ENCODE measurements at regions not wholly inside any gene's neighbourhood (a gene's known extent, or its start where the extent isn't known, plus 50 kb on each side); places are given as distances from the start of the nearest gene placed in this dataset.

DNA sequence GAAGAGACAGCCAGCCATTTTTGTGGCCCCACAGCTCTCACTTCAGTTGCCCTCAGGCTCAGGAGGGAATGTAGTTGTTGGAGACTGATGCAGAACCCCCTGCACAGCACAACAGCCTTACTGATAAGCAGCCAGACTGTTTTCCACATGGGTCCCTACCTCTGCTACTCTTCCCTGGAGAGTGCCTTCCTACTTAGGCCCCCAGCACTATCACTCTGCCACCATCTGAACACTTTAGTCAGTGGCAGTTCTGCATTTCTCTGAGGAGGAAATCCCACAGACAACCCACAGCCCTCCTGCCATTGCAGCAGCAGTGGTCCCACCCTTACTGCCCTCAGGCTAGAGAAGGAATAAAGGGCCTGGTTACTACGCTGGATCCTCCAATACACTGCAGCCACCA, 61.8 kb upstream of the PTPRD start:
- no peak overlapping the region for H3K4me3 ChIP-seq (ENCODE audit: low read length)
- no peak for DNase-seq (ENCODE audit: low read depth, low spot score)

DNA sequence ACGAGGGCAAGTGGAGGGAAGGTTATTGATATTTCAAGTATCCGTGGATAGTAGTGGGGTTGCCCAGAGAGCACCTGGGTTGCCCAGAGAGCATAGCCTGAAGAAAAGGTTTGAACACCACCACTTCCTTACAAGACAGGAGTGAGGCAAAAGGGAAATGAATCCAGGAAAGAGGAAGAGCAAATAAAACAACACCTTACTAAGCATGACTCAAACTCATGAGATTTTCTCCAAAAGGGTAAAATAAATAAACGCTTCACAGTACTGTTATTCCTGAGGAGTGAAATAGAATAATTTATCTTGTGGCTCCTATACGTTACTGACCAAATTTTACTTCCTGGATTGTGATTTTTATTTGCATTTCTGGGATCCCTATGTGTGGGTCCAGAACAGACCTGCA, 65.2 kb upstream of the PTPRD start:
- H3K4me3 ChIP-seq (ENCODE audit: low read length) = no peak overlapping the region
- no peak for DNase-seq (ENCODE audit: low read depth, low spot score)

DNA sequence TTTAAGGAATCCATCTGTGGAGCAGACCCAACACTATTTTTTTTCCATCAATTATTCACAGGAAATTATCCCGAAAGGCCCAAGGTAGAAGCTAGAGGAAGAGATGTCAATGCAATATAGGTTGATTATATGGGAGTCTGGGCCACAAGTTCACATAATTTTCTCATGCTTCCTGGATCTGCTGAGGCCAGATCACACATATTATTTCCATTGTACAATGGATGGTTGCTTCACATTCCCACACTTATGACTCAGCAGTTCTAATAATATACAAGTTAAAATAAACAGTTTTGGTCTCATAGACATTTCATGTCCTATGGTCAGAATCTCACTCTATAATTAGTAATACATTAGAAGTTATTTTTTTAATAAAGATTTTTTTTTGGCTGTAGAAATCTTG, 66.0 kb upstream of the PTPRD start:
- DNase-seq (ENCODE audit: low read depth, low spot score) = no peak
- no peak overlapping the region for H3K4me3 ChIP-seq (ENCODE audit: low read length)

DNA sequence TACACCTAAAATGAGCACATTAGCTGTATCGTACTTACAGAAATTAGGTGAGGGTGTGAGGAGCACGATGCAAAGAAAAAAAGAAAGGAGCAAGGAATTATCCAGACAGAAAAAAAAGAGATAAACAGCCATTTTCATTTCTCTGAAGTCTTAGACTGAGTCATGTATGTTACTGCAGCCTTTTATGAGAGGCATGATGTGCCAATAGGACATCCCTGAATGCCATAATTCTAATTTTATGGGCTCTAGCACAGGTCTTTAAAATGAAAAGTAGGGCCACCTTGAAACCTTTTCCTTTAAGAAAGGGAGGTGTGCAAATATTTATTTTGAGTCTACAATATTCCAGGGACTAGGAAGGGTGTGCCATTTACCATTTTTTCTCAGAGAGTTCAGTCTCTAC, 74.1 kb upstream of the PTPRD start:
- H3K4me3 ChIP-seq (ENCODE audit: low read length) = no peak overlapping the region
- no peak for DNase-seq (ENCODE audit: low read depth, low spot score)

DNA sequence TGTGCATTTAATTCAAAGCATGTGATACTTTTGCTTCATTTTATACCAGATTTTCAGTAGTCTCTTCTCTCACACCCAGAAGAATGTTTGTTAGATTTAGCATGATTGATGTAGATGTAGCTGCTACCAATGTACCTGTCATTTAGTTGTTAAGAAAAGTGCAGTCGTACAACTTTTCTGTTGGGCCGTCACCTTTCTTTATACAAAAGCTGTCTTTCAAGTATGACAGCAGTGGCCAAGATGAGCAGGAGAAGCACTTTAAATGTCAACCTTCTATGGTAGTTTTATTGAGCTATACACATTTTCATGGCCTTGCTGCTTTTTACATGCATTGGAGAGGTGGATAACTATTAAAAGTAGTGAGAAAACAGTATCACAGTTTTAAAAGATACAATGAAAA, 77.7 kb upstream of the PTPRD start:
- no peak for DNase-seq (ENCODE audit: low read depth, low spot score)
- H3K4me3 ChIP-seq (ENCODE audit: low read length) = no peak overlapping the region

DNA sequence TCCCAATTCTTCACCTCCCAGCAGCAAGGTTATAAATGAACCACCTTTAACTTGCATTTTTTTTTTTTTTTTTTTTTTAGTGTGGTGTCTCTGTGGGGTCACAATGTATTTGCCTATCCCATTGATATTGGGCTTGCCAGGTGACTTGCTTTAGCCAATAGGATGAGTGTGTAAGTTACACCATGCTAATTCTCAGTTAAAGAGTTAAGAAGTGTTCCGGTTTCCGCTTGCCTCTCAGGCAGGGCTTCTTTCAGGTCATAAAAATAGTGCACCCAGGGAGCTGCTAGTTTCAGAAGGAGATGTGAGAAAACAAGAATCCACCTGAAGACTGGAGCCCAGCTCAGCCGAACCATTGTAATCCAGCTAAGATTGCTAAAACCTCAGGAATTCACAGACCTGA, 84.2 kb upstream of the PTPRD start:
- H3K4me3 ChIP-seq (ENCODE audit: low read length) = no peak overlapping the region
- no peak for DNase-seq (ENCODE audit: low read depth, low spot score)

DNA sequence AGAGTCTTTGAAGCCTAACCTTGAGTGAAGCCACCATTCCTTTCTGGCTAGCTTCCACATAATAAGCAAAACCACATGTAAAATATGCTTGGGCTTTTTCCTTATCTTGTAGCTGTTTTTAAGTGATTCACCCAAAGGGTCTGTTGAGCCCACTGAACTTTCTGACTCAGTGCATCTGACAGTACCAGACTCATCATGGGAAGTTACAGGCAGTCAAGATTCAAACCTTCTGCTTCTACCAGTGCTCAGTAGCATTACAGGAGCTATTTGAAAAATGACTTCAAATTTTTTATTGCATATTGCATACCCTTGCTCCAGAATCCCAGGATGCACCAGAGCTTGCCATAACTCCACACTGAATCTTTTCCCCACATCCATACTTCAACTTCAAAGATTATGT, 87.5 kb upstream of the PTPRD start:
- DNase-seq (ENCODE audit: low read depth, low spot score) = no peak
- H3K4me3 ChIP-seq (ENCODE audit: low read length) = no peak overlapping the region

DNA sequence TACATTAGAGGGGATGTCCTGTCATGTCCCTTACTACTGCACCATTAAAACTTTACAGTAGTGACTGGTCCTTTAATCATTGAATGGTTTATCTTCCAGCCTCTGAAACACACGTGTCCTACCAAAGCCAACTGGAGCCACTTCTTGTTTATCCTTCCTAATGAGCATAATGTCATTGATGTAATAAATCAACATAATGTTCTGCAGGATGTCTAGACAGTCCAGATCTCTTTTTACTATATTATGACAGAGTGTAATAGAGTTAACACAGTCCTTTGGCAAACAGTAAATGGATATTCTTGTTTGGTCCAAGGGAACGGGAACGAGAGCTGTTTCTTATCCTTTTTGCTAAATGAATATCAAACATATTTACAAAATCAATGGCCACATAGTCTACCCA, 88.1 kb upstream of the PTPRD start:
- no peak for DNase-seq (ENCODE audit: low read depth, low spot score)
- H3K4me3 ChIP-seq (ENCODE audit: low read length) = no peak overlapping the region

DNA sequence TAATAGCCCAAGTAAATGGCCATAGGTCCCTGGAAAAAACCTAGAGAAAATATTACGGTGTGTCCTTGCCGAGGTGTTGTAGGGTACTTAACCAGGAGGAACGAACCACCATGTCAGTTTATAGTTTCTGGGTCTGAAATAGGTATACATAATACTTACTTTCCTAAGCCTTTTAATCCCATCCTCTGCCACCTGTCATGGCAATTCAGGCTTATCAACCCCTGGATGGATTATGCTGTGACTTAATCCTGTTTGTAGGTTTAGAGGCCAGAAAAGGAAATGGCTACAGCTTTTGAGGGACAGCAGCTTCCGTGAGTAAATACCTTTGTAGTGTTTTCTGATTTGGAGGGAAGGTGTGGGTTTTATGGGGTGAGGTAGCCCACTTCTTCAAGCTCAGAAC, 89.1 kb upstream of the PTPRD start:
- no peak overlapping the region for H3K4me3 ChIP-seq (ENCODE audit: low read length)
- DNase-seq (ENCODE audit: low read depth, low spot score) = no peak

DNA sequence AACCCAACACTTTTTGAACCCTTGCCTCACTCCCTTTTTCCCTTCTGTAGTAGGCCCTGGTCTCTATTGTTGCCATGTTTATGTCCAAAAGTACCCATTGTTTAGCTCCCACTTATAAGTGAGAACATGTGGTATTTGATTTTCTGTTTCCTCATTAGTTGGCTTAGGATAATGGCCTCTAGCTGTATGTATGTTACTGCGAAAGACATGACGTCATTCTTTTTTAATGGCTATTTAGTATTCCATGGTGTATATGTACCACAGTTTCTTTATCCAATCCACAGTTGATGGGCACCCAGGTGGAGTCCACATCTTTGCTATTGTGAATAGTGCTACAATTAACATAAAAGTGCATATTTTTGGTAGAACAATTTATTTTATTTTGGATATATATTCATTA, 90.3 kb upstream of the PTPRD start:
- H3K4me3 ChIP-seq (ENCODE audit: low read length) = no peak overlapping the region
- no peak for DNase-seq (ENCODE audit: low read depth, low spot score)

DNA sequence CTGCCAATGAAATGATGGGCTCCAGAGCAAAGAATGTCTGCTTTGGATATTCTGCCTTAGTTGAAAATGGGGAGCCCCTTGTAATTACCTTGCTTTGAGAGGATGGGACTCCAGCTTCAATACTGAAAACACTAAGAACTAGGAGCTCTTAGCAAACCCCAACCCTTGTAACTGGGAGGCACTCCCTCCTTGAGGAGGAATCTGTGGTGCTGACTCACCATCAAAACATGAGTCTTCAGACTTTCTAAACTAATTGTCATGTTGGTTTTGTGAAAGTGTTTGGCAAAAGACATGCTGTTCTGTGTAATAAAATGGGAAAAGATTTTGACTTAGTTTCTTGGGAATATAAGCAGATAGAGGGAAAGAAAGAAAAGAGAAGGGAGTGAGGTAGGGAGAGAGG, 91.9 kb upstream of the PTPRD start:
- no peak for DNase-seq (ENCODE audit: low read depth, low spot score)
- H3K4me3 ChIP-seq (ENCODE audit: low read length) = no peak overlapping the region

DNA sequence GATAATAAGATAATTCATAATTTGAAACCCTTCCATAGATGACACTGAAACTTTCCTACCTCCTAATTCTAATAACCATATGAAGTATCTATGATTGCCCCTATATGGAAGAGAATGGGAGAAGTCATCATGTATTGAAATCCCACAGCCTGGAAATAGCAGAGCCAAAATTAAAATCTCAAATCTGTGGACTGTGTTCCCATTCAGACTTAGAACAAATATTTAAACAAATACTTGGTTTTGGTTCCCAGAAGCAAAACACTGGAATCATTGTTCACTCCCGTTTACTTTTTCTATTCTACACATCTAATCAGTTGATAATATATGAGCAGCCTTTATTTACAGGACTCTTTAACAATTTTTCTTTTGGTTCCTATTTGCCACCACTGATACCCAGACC, 92.6 kb upstream of the PTPRD start:
- no peak for DNase-seq (ENCODE audit: low read depth, low spot score)
- H3K4me3 ChIP-seq (ENCODE audit: low read length) = no peak overlapping the region

DNA sequence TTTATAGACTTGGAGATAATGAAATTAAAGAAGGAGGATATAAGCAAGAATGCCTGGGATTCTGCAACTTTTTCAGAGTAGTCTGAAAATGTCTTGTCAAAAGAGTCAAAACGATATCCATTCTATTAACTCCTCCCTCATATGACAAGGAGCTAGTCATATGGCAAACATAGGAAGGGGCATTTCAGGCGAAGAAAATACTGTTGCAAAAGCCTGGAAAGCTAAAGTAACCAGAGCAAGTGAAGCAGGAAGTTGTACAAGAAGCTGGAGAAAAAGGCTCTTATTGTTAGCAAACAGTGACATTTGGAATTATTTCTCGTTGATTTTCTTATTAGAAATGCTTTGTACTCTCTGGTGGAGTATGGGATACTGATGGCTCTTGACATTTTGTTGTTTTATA, 94.0 kb upstream of the PTPRD start:
- DNase-seq (ENCODE audit: low read depth, low spot score) = no peak
- H3K4me3 ChIP-seq (ENCODE audit: low read length) = no peak overlapping the region

DNA sequence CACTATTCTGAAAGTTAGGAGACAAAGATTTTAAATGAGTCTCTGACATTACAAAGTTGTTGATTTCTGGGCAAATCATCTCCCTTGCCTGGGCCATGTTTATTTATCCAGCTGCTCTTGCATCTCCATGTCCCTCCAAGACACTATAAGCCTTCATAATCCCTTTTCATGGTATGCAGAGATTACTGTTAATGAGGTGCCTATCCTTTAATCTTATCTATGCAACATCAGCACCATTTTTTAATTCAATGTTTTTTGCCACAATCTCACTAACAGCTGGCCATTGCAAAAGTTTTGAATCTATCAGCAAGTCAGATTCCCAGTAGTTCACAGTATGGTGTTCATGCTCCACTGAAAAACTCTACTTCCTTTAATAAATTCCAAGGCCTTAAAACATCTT, 108.5 kb upstream of the PTPRD start:
- H3K4me3 ChIP-seq (ENCODE audit: low read length) = no peak overlapping the region
- DNase-seq (ENCODE audit: low read depth, low spot score) = no peak

DNA sequence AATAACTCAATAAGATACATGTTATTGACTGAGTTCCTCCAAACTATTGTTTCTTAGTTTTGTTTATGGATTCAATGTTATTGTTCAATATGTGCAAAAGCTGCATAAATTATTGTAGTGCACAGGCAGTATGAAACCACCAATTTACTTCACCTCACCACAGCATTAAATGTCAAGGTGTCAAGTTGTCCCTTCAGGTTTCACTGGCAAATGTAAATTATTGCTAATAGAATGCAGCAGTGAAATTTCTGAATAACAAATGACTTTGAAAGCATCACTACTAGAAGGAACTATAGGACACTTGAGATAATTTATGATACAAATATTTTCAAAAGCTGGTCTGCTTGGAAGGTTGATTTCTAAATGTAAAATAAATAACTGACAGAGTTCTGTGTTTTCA, 116.4 kb upstream of the PTPRD start:
- no peak for DNase-seq (ENCODE audit: low read depth, low spot score)
- H3K4me3 ChIP-seq (ENCODE audit: low read length) = no peak overlapping the region

DNA sequence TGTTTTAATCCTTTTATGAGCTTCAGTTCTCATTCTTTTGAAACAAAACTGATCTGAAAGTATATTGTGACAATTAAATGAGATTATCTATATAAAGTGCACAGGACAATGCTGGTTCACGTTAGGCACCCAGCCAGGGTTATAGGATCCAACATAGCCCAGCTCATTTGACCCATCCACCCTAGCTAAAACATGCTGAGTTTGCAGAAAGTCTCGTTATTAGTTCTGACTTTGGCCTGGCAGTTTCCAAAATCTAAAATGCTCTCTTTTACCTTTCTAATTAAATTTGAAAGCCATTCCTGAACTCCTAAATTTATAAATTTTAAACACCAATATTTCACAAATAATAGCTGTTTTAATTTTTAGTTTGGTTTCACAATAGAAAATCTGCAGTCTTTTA, 131.9 kb upstream of the PTPRD start:
- no peak for DNase-seq (ENCODE audit: low read depth, low spot score)
- no peak overlapping the region for H3K4me3 ChIP-seq (ENCODE audit: low read length)

DNA sequence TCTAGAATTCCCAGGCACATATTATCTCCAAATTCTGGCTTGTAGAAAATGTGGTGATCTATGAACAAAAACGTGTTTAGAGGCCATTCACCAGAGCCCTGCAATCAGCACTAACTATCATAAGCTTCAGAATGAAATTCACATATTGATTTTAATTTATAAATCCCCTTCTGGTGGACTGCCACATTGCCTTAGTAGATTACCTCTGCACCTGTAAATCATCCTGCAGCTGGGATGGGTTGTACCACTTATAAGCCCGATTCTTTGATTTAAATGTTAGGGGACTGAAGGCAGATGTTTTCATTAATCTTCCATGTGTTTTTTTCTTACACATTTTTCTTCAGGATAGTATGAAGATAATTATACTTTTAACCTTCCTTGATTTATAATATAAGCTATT, 140.7 kb upstream of the PTPRD start:
- no peak overlapping the region for H3K4me3 ChIP-seq (ENCODE audit: low read length)
- no peak for DNase-seq (ENCODE audit: low read depth, low spot score)

DNA sequence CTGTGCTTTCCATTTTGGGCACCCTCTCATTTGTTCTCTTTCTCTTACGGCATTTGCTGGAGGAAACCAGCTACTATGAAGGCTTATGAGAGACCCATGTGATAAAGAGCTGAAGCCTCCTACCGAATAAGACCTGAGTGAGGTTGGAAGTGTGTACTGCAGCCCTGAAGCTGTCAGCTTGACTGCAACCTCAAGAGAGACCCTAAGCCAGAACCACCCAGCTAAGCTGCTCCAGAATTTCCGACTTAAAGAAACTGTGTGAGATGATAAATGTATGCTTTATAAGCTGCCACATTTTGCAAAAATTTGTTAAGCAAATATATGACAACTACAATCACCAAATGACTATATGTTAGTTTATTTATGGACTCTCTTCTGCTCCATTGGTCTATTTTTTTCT, 151.7 kb upstream of the PTPRD start:
- H3K4me3 ChIP-seq (ENCODE audit: low read length) = no peak overlapping the region
- DNase-seq (ENCODE audit: low read depth, low spot score) = no peak

DNA sequence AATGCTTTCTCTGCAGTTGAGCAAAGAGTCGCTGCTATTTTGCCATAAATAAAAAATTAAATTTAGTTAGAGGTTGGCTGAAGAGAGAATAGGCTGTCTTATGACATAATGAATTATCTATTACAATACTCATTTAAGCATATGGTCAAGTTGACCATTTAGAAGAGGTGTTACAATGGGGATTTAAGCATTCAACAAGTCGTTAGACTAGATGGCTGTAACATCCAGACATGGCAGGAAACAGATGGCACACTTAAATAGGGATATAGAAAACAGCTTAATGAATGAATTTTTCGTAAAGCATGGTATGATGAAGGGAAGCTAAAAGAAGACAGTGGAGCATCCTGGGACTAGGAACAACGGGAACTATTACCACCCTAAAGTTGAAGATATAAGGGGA, 160.3 kb upstream of the PTPRD start:
- no peak for DNase-seq (ENCODE audit: low read depth, low spot score)

DNA sequence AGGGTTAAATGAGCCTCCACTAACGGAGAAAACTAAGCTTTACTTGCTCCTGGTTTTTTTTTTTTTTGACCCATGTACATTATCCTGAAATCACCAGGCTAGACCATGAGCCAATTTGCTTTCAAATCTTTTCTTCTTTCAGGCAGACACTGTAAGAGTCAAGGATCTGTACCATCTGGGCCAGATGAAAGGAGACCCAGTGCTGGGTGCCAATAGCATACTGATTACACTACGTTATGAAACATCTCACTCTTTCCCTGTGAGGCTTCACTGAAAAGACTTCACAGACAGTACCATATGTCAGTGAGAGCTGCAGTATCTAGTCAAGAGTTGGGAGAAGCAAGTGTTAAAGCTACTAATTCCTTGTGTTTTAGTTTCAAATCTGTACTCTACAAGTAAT, 161.2 kb upstream of the PTPRD start:
- H3K4me3 ChIP-seq (ENCODE audit: low read length) = no peak overlapping the region
- DNase-seq (ENCODE audit: low read depth, low spot score) = no peak

More for the DNA sequence above, 160.3 kb upstream of the PTPRD start:
- H3K4me3 ChIP-seq (ENCODE audit: low read length) = no peak overlapping the region

DNA sequence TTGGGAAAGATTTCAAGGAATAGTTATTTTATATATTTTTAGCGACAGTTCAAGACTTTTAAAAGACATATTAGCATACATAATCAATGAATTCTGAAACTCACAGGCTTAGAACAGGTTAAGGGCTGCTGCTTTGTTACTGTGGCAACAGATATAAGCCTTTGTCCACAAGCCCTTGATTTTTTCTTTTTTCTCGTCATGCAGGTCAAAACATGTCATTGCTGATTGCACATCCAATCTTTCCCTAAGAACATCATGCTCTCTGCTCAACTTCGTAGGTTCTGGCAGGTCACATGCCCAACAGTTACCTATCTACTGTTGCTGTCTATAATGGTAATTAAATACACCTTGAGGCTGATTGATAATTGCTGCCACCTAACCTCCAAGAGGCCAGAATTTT, 172.5 kb upstream of the PTPRD start:
- DNase-seq (ENCODE audit: low read depth, low spot score) = no peak
- H3K4me3 ChIP-seq (ENCODE audit: low read length) = no peak overlapping the region

DNA sequence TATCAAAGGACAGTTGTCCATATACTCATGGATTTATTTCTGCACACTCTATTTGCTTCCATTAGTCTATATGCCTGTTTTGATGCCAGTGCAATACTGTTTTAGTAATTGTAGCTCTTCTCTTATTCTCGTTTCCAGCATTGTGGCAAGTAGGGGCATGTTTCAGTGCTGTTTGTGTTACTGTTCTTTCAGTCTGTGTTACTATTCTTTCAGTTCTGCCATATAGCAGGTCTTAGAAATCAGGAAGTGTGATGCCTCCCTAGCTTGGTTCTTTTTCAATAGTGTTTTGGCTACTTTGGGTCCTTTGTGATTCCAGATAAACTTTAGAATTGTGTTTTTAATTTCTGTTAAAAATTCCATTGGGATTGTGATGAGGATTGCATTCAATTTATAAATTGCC, 180.5 kb upstream of the PTPRD start:
- no peak overlapping the region for H3K4me3 ChIP-seq (ENCODE audit: low read length)
- DNase-seq (ENCODE audit: low read depth, low spot score) = no peak

Measured in Jurkat, Clone E6-1 (cell line).